GM12872 (cell line): ENCODE measurements at regions not wholly inside any gene's neighbourhood (a gene's known extent, or its start where the extent isn't known, plus 50 kb on each side); places are given as distances from the start of the nearest gene placed in this dataset.
A peak's percentile ranks its signal among the peaks of the same experiment; 100 is the strongest.

ENCODE experiments used
- CTCF ChIP-seq: IDR thresholded peaks from 3 replicates; pipeline ENCODE4 v1.5.1; 2011; ENCODE audit warnings: low read depth, mild to moderate bottlenecking, low read length, moderate library complexity; ENCODE audit not compliant: insufficient read depth

GRCh38 chr6:93721386-93722048 is 302.2 kb upstream of the EPHA7 start:
- TF ChIP-seq CTCF, result peak; percentile 11; the same call in 1 of the 3 replicates

- TF ChIP-seq CTCF, result no peak
Observed at GRCh38 chr6:93713974-93714373, 294.6 kb upstream of the EPHA7 start.

GRCh38 chr6:93703431-93703830 is 284.1 kb upstream of the EPHA7 start:
- TF ChIP-seq CTCF, result no peak

GRCh38 chr6:93701526-93701925 is 282.2 kb upstream of the EPHA7 start:
- TF ChIP-seq CTCF, result no peak

- TF ChIP-seq CTCF, result no peak
Observed at GRCh38 chr6:93685494-93685893, 266.1 kb upstream of the EPHA7 start.

GRCh38 chr6:93684339-93684738 is 265.0 kb upstream of the EPHA7 start:
- no peak for TF ChIP-seq CTCF

- TF ChIP-seq CTCF, result no peak
Observed at GRCh38 chr6:93679836-93680235, 260.5 kb upstream of the EPHA7 start.
